ENCODE measurements at regions not wholly inside any gene's neighbourhood (a gene's known extent, or its start where the extent isn't known, plus 50 kb on each side); places are given as distances from the start of the nearest gene placed in this dataset.

GRCh38 chr16:51875834-51876600 lies 670.9 kb downstream of the TOX3 start (continued):
- TF ChIP-seq RCOR1 (IDR thresholded peaks at IDR 0.05; ENCODE audit: insufficient replicate concordance, low read length) = no peak
- TF ChIP-seq CEBPB (IDR thresholded peaks at IDR 0.05; ENCODE audit: low read depth, low read length) = no peak

GRCh38 chr16:51872524-51872923 lies 674.4 kb downstream of the TOX3 start:
- no peak overlapping the region for H3K4me2 ChIP-seq (ENCODE audit: low read depth, low read length)
- H2BK5ac ChIP-seq (ENCODE audit: low read depth, low read length, poor library complexity, severe bottlenecking) = no peak overlapping the region
- no peak overlapping the region for H3K9ac ChIP-seq (ENCODE audit: low read depth, low read length)
- DNase-seq = no peak
- H3K36me3 ChIP-seq (ENCODE audit: control insufficient read depth, insufficient read depth, low read length) = no peaks in the 10 kb centered on the region
- peak overlapping the region; percentile 83 for H2BK120ac ChIP-seq (ENCODE audit: low read depth, low read length)
- no TSS peak for BruUV-seq (replicated peaks)
- CTCF ChIA-PET = interaction anchor here (1.1 kb wide), 1 partner anchor 9 kb away, joined by 3 read pairs; no protein-coding TSS in a partner anchor
- peak overlapping the region; percentile 52; the same call in 1 of the 2 replicates for H3K18ac ChIP-seq (ENCODE audit: low read depth, low read length)
- peak overlapping the region; percentile 20; the same call in 1 of the 2 replicates for H4K5ac ChIP-seq (ENCODE audit: low read depth, low read length)
- no peak overlapping the region for H3K4me3 ChIP-seq (ENCODE audit: insufficient read depth, low read depth, low read length)
- H3K14ac ChIP-seq (replicated peaks; ENCODE audit: low read depth, low read length) = peak overlapping the region; percentile 50; the same call in 1 of the 2 replicates
- H2AK9ac ChIP-seq (replicated peaks; ENCODE audit: low read depth, low read length, poor library complexity) = no peak overlapping the region
- intact Hi-C loops (cut with micrococcal nuclease) (no loop called here), dilution Hi-C loops (cut with HindIII; ENCODE audit: low sequenced_read_pairs, unreplicated experiment) (no loop called here), in situ Hi-C loops (cut with MboI; ENCODE audit: low sequenced_read_pairs) (no loop called here)
- H3K23ac ChIP-seq (ENCODE audit: low read depth, low read length) = peak overlapping the region; percentile 22; the same call in 1 of the 2 replicates
- H3K27ac ChIP-seq (ENCODE audit: insufficient read depth, low read length) = no peak overlapping the region
- H2AK5ac ChIP-seq (ENCODE audit: low read depth, low read length) = peak overlapping the region; percentile 49; the same call in 1 of the 2 replicates
- peak overlapping the region; percentile 66; the same call in 1 of the 2 replicates for H4K91ac ChIP-seq (ENCODE audit: insufficient read depth, low read depth, low read length)
- H2BK15ac ChIP-seq (ENCODE audit: low read depth, low read length) = peak overlapping the region; percentile 45; the same call in 2 of the 3 replicates
- H4K8ac ChIP-seq (ENCODE audit: low read depth in 2 of 2, low read length in 2 of 2) = 0 out of 4 replicates have a peak overlapping the region, but pooled peaks of 1 of the 2 experiments have one; percentile 2
- H3K4ac ChIP-seq (ENCODE audit: low read depth, low read length) = peak overlapping the region; percentile 48; the same call in 1 of the 2 replicates
- H3K56ac ChIP-seq (ENCODE audit: extremely low read depth, insufficient read depth, low read length) = no peak overlapping the region
- H3K27me3 ChIP-seq (ENCODE audit: control insufficient read depth, insufficient read depth, low read length) = no peaks in the 10 kb centered on the region
- no peaks in the 10 kb centered on the region for H3K9me3 ChIP-seq (ENCODE audit: control insufficient read depth, insufficient read depth, low read length)
- peaks cover 32% of the 10 kb centered on the region for H3K4me1 ChIP-seq (ENCODE audit: control insufficient read depth, insufficient read depth, low read length)
- ATAC-seq (ENCODE audit: low read depth) = no peak
- peak overlapping the region; percentile 91 for H2BK20ac ChIP-seq (ENCODE audit: low read depth, low read length)
- peaks cover 0 to 5% of the 10 kb centered on the region in 2 experiments; a peak in 1 of 4 replicates for H3K79me1 ChIP-seq (ENCODE audit: low read depth in 1 of 2, low read length in 2 of 2)
- H3K9me1 ChIP-seq (ENCODE audit: insufficient read depth, low read length) = peaks cover 24% of the 10 kb centered on the region
- POLR2A ChIA-PET (ENCODE audit: unreplicated experiment) = no interaction called here
- H4K20me1 ChIP-seq (ENCODE audit: insufficient read depth, low read length) = no peaks in the 10 kb centered on the region
- no peak overlapping the region for H2AFZ ChIP-seq (replicated peaks; ENCODE audit: low read length, poor library complexity)
- TF ChIP-seq RAD21 (IDR thresholded peaks at IDR 0.05; ENCODE audit: low read length) = no peak
- TF ChIP-seq BHLHE40 (IDR thresholded peaks at IDR 0.05; ENCODE audit: low read depth, low read length) = no peak
- no peak for TF ChIP-seq ELK1 (IDR thresholded peaks at IDR 0.05; ENCODE audit: borderline replicate concordance, low read depth, low read length)
- no peak for TF ChIP-seq SMC3 (IDR thresholded peaks at IDR 0.05; ENCODE audit: low read depth, low read length)
- TF ChIP-seq MAZ (IDR thresholded peaks at IDR 0.05; ENCODE audit: borderline replicate concordance, low read depth, low read length) = no peak
- TF ChIP-seq, protein P1, sequence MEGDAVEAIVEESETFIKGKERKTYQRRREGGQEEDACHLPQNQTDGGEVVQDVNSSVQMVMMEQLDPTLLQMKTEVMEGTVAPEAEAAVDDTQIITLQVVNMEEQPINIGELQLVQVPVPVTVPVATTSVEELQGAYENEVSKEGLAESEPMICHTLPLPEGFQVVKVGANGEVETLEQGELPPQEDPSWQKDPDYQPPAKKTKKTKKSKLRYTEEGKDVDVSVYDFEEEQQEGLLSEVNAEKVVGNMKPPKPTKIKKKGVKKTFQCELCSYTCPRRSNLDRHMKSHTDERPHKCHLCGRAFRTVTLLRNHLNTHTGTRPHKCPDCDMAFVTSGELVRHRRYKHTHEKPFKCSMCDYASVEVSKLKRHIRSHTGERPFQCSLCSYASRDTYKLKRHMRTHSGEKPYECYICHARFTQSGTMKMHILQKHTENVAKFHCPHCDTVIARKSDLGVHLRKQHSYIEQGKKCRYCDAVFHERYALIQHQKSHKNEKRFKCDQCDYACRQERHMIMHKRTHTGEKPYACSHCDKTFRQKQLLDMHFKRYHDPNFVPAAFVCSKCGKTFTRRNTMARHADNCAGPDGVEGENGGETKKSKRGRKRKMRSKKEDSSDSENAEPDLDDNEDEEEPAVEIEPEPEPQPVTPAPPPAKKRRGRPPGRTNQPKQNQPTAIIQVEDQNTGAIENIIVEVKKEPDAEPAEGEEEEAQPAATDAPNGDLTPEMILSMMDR (conservative IDR thresholded peaks at IDR 0.05; ENCODE audit: low read depth, low read length) = no peak
- no peak for TF ChIP-seq CEBPB (IDR thresholded peaks at IDR 0.05; ENCODE audit: low read depth, low read length)
- TF ChIP-seq NFE2L2 (IDR thresholded peaks at IDR 0.05; ENCODE audit: low read depth, low read length) = no peak
- no peak for TF ChIP-seq RCOR1 (IDR thresholded peaks at IDR 0.05; ENCODE audit: insufficient replicate concordance, low read length)
- no peak for TF ChIP-seq POLR2A (IDR thresholded peaks at IDR 0.05; ENCODE audit: low read depth, low read length)
- no peak for TF ChIP-seq FOS (IDR thresholded peaks at IDR 0.05; ENCODE audit: low read depth, low read length)
- TF ChIP-seq MXI1 (IDR thresholded peaks at IDR 0.05; ENCODE audit: borderline replicate concordance, low read depth, low read length) = no peak

Data from IMR-90 (cell line).